ENCODE measurements at regions not wholly inside any gene's neighbourhood (a gene's known extent, or its start where the extent isn't known, plus 50 kb on each side); places are given as distances from the start of the nearest gene placed in this dataset.
A peak's percentile ranks its signal among the peaks of the same experiment; 100 is the strongest.

GRCh38 chr2:43119303-43119702, 107.1 kb downstream of the ZFP36L2 start:
- WGBS, 2 donors: 97 to 98% methylated on average over 1 of the region's 1 CpG
- intact Hi-C loops (cut with DNase I): loop anchor here in 2 of 10 donors (5.0 to 10.0 kb wide), 2 partner anchors 92 to 95 kb away; no protein-coding TSS in a partner anchor

GRCh38 chr2:43117521-43118143, 108.8 kb downstream of the ZFP36L2 start:
- WGBS, 2 donors: 39 to 70% methylated on average over 2 of the region's 2 CpGs
- Histone ChIP-seq H3K36me3 (no peaks in the 10 kb centered on the region), H3K9me3 (peaks cover 0 to 26% (median 0%) of the 10 kb centered on the region in 11 donors), H3K4me3 (no peak overlapping the region), H3K27ac (peak overlapping the region in 5 of 10 donors; percentile 8 to 54 (median 47)), H3K4me1 (peaks cover 4 to 34% (median 23%) of the 10 kb centered on the region in 9 donors), H3K27me3 (no peaks in the 10 kb centered on the region)
- no peak for TF ChIP-seq CTCF (IDR thresholded peaks at IDR 0.05)
- intact Hi-C loops (cut with DNase I): loop anchor here in 2 of 10 donors (5.0 to 10.0 kb wide), 2 partner anchors 90 to 93 kb away; no protein-coding TSS in a partner anchor
- DNase-seq (no peak), ATAC-seq (no peak)

More at GRCh38 chr2:43119303-43119702, 107.1 kb downstream of the ZFP36L2 start:
- Histone ChIP-seq H3K27ac (no peak overlapping the region), H3K4me3 (no peak overlapping the region), H3K4me1 (peaks cover 0 to 17% (median 13%) of the 10 kb centered on the region in 9 donors), H3K9me3 (peaks cover 0 to 26% (median 0%) of the 10 kb centered on the region in 11 donors), H3K27me3 (no peaks in the 10 kb centered on the region), H3K36me3 (no peaks in the 10 kb centered on the region)
- DNase-seq: no peak
- ATAC-seq: no peak
- no peak for TF ChIP-seq CTCF (IDR thresholded peaks at IDR 0.05)

GRCh38 chr2:43116988-43117387, 109.4 kb downstream of the ZFP36L2 start:
- DNase-seq: no peak
- H3K4me3 ChIP-seq: no peak overlapping the region
- 95% methylated on average over 3 of the region's 3 CpGs for WGBS, 2 donors

GRCh38 chr2:43115881-43116280, 110.5 kb downstream of the ZFP36L2 start:
- Histone ChIP-seq H3K4me1 (peaks cover 4 to 30% (median 20%) of the 10 kb centered on the region in 9 donors), H3K9me3 (peaks cover 0 to 26% (median 0%) of the 10 kb centered on the region in 11 donors), H3K4me3 (no peak overlapping the region), H3K27ac (no peak overlapping the region), H3K27me3 (no peaks in the 10 kb centered on the region), H3K36me3 (no peaks in the 10 kb centered on the region)
- DNase-seq (no peak), ATAC-seq (no peak)
- TF ChIP-seq CTCF (IDR thresholded peaks at IDR 0.05): no peak
- 85 to 87% methylated on average over 5 of the region's 5 CpGs for WGBS, 2 donors
- intact Hi-C loops (cut with DNase I): loop anchor here in 2 of 10 donors (5.0 to 10.0 kb wide), 2 partner anchors 89 to 91 kb away; no protein-coding TSS in a partner anchor

More at GRCh38 chr2:43116988-43117387, 109.4 kb downstream of the ZFP36L2 start:
- no peak for ATAC-seq
- H3K27ac ChIP-seq: peak overlapping the region in 5 of 10 donors; percentile 8 to 54 (median 47)
- no peaks in the 10 kb centered on the region for H3K27me3 ChIP-seq
- intact Hi-C loops (cut with DNase I): loop anchor here in 2 of 10 donors (5.0 to 10.0 kb wide), 2 partner anchors 90 to 92 kb away; no protein-coding TSS in a partner anchor
- TF ChIP-seq CTCF (IDR thresholded peaks at IDR 0.05): no peak
- peaks cover 4 to 36% (median 23%) of the 10 kb centered on the region in 9 donors for H3K4me1 ChIP-seq
- H3K36me3 ChIP-seq: no peaks in the 10 kb centered on the region
- H3K9me3 ChIP-seq: peaks cover 0 to 26% (median 0%) of the 10 kb centered on the region in 11 donors

Data from heart right ventricle (tissue), 16 donors.